ENCODE measurements at regions not wholly inside any gene's neighbourhood (a gene's known extent, or its start where the extent isn't known, plus 50 kb on each side); places are given as distances from the start of the nearest gene placed in this dataset.

- Histone ChIP-seq H3K79me1 (ENCODE audit: low read depth in 1 of 2, low read length in 2 of 2) (no peaks in the 10 kb centered on the region), H3K9ac (ENCODE audit: low read depth, low read length) (no peak overlapping the region), H3K36me3 (ENCODE audit: control insufficient read depth, insufficient read depth, low read length) (no peaks in the 10 kb centered on the region), H2BK20ac (ENCODE audit: low read depth, low read length) (no peak overlapping the region), H2BK15ac (ENCODE audit: low read depth, low read length) (no peak overlapping the region), H3K4me3 (ENCODE audit: insufficient read depth, low read depth, low read length) (no peak overlapping the region), H2AK9ac (replicated peaks; ENCODE audit: low read depth, low read length, poor library complexity) (no peak overlapping the region), H3K4me2 (ENCODE audit: low read depth, low read length) (no peak overlapping the region), H2BK120ac (ENCODE audit: low read depth, low read length) (no peak overlapping the region), H4K5ac (ENCODE audit: low read depth, low read length) (no peak overlapping the region), H3K56ac (ENCODE audit: extremely low read depth, insufficient read depth, low read length) (no peak overlapping the region), H3K9me3 (ENCODE audit: control insufficient read depth, insufficient read depth, low read length) (no peaks in the 10 kb centered on the region), H3K18ac (ENCODE audit: low read depth, low read length) (no peak overlapping the region), H3K27ac (ENCODE audit: insufficient read depth, low read length) (no peak overlapping the region), H4K91ac (ENCODE audit: insufficient read depth, low read depth, low read length) (no peak overlapping the region), H2AFZ (replicated peaks; ENCODE audit: low read length, poor library complexity) (no peak overlapping the region), H4K8ac (ENCODE audit: low read depth in 2 of 2, low read length in 2 of 2) (no peak overlapping the region), H3K27me3 (ENCODE audit: control insufficient read depth, insufficient read depth, low read length) (no peaks in the 10 kb centered on the region; the same call in 1 of the 2 replicates), H3K14ac (replicated peaks; ENCODE audit: low read depth, low read length) (no peak overlapping the region), H4K20me1 (ENCODE audit: insufficient read depth, low read length) (no peaks in the 10 kb centered on the region), H2BK5ac (ENCODE audit: low read depth, low read length, poor library complexity, severe bottlenecking) (no peak overlapping the region), H3K4me1 (ENCODE audit: control insufficient read depth, insufficient read depth, low read length) (no peaks in the 10 kb centered on the region), H2AK5ac (ENCODE audit: low read depth, low read length) (no peak overlapping the region), H3K23ac (ENCODE audit: low read depth, low read length) (no peak overlapping the region), H3K4ac (ENCODE audit: low read depth, low read length) (no peak overlapping the region), H3K9me1 (ENCODE audit: insufficient read depth, low read length) (no peaks in the 10 kb centered on the region)
- WGBS, 2 experiments (ENCODE audit: extremely low coverage in 2 of 2, insufficient read length in 1 of 2), result no CpG with 5 or more reads among the region's 3 CpGs
- dilution Hi-C loops (cut with HindIII; ENCODE audit: low sequenced_read_pairs, unreplicated experiment) (no loop called here), in situ Hi-C loops (cut with MboI; ENCODE audit: low sequenced_read_pairs) (no loop called here), intact Hi-C loops (cut with micrococcal nuclease) (no loop called here)
- no TSS peak for BruUV-seq (replicated peaks)
- CTCF ChIA-PET, result no interaction called here
- POLR2A ChIA-PET (ENCODE audit: unreplicated experiment), result no interaction called here
- no peak for DNase-seq
- TF ChIP-seq SMC3 (IDR thresholded peaks at IDR 0.05; ENCODE audit: low read depth, low read length) (no peak), MXI1 (IDR thresholded peaks at IDR 0.05; ENCODE audit: borderline replicate concordance, low read depth, low read length) (no peak)
- TF ChIP-seq, protein P1, sequence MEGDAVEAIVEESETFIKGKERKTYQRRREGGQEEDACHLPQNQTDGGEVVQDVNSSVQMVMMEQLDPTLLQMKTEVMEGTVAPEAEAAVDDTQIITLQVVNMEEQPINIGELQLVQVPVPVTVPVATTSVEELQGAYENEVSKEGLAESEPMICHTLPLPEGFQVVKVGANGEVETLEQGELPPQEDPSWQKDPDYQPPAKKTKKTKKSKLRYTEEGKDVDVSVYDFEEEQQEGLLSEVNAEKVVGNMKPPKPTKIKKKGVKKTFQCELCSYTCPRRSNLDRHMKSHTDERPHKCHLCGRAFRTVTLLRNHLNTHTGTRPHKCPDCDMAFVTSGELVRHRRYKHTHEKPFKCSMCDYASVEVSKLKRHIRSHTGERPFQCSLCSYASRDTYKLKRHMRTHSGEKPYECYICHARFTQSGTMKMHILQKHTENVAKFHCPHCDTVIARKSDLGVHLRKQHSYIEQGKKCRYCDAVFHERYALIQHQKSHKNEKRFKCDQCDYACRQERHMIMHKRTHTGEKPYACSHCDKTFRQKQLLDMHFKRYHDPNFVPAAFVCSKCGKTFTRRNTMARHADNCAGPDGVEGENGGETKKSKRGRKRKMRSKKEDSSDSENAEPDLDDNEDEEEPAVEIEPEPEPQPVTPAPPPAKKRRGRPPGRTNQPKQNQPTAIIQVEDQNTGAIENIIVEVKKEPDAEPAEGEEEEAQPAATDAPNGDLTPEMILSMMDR (conservative IDR thresholded peaks at IDR 0.05; ENCODE audit: low read depth, low read length), result no peak
- no peak for ATAC-seq (ENCODE audit: low read depth)
Measured at GRCh38 chr2:159875083-159875482, 77.1 kb upstream of the CD302 start.

Data from IMR-90 (cell line).